Hematopoietic multipotent progenitor cell treated with erythropoietin and hydrocortisone succinate and interleukin-3 and kit ligand, for 6 days (in vitro differentiated cells): ENCODE measurements at regions not wholly inside any gene's neighbourhood (a gene's known extent, or its start where the extent isn't known, plus 50 kb on each side); places are given as distances from the start of the nearest gene placed in this dataset.
"Not testable (repeated sequence)": the region's sequence is repeated elsewhere in the genome, so short reads cannot be mapped to it uniquely, and the experiment has no call there.

Experiments used
- DNase-seq: peaks from one replicate; pipeline ENCODE4 v3.0.0-alpha.2; 2015

DNA sequence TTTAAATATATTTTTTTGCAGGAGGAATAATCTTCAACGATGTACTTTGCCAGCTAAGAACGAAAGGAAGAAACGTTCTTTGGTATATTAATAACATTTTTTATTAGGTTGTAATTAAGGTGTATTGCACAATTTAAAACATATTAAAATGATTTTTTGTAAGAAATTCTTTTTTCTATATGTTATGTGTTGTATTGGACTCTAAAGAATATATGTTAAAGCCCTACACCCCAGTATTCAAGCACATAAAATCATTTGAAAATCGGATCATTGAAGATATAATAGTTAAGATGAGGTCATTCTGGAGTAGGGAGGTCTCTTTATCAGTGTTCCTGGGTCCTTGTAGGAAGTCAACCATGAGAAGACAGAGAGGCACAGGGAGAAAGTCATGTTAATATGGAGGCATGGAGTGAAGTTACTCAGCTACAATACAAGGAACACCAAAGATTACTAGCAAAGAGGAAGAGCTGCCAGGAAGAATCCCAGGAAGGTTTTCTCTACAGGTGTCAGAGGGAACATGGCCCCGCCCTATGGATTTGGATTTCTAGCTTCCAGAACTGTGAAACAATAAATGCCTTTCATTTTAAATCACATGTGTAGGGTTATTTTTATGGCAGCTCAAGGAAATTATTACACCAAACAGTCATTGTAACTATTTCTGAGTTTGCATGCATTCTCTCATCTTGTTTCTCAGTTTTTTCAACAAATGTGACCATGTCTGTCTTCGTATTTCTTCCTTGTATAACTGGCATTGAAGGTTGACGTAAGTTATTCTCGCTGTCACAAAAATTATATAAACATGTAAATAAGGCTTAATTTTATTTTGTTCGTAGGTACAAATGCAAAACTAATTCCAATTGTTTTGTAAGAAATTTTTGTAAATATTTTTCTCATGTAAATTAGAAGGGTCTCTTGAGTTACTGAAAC, 75.4 kb upstream of the VPREB1 start:
- DNase-seq, result no peak

DNA sequence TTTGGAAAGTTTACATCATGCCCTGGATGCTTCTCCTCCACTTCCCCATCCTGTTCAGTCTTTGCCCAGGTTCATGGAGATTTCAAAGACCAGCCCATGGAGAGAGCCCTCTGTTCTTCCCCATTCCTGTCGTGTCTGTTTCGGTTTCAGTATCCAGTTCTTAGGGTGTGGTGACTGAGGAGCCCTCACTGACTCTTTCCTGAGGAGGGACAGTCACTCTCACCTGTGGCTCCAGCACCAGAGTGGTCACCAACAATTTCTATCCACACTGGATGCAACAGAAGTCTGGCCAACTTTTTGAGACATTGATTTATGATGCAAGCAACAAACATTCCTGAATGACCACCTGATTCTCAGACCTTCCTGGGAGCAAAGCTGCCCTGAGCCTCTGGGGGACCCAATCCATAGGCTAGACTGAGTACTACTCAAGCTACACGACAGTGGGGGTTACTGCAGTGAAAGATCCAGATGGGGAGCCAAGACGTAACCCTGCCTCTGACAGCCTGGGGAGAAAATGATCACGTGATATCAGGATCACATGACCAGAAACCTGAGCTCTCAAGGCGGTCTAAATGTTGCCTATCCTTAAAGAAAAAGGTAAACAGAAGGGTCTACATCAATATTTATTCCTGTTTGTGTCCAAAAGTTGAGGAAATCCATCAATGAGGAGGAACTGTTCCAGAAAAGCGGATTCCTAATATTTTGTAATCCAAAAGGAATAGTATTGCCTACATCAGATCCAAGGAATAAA, 76.2 kb upstream of the VPREB1 start:
- DNase-seq, result peak; percentile 34

DNA sequence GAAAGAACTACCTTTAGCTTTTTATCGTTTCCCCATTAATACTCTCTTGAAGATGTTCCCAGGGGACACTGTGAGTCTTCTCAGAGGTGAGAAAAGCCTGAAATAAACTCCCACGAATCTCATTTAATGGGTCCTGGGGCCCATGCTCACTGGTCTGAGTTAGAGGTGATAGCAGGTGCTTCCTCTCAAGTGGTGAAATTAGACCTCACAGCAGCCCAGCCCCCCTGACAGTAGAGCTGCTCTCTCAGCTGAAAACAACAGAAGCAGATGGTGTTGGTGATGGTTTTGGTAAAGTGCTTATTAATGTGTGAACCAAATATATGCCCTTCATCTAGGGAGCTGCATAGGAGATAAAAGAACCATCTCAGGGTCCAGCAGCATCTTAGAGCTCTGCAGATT, 76.8 kb upstream of the VPREB1 start:
- no peak for DNase-seq

DNA sequence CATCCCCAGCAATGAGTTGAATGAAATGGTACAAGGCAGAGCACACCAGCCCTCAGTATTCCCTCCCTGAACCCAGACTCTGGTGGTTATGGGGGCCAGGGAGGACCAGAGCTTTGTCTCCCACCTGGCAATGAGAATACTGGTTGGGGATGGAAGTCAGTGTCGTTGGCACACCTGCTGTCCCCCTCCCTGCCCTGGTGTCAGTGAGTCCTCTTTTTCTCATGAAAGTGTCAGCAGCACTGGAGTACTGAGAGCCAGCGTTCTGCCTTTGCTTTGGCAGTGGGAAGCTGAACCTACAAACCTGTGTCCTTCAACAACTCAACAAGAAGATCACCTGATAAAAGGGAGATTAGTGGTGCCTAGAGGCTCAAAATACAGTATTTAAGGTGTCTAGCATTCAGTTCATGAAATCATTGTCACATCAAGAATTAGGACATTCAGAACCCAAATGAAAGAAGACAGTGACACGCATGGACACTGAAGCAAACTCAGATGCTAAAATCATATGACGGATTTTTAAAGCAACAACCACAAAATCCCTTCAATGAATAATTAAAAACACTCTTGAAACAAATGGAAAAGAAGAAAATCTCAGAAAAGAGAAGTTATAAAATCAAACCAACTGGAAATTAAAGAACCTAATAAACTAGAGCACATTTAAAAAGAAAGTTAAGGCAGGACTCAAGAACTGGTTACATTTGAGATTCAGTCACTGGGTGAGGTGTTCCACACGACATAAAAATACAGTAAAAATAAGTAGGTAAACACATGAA, 77.5 kb upstream of the VPREB1 start:
- DNase-seq, result no peak

DNA sequence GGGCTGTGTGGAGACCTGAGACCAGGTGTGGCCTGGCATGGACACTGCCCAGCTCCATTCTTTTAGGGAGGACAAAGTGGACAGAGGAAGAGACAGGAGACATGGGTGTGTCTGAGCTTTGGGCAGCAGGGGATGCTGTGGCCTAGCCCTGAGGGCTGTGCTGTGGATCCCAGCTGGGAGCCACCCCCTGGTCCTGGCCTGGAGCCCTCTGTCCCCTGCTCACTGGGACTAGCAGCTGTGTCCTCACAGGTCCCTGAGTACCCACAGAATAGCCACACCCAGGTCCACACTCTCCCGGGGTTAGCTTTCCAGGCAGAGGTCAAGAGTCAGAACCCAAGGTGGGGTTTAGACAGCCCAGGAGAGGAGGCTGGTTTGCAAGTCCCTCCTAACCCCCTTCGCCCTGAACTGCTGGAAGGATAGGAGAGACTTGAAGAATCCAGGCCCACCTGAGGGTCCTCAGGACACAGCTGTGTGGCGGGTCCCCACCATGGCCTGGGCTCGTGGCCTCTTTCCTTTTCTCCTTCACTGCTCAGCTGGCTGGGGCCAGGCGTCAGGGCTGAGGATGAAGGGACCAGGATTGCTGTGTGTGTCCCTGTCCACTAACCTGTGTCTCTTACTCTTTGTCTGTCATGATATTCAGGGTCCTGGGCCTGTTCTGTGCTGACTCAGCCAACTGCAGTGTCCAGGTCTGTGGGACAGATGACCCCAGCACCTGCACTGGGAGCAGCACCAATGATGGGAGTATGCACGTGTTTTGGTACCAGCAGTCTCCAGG, 78.5 kb upstream of the VPREB1 start:
- DNase-seq, result no peak

DNA sequence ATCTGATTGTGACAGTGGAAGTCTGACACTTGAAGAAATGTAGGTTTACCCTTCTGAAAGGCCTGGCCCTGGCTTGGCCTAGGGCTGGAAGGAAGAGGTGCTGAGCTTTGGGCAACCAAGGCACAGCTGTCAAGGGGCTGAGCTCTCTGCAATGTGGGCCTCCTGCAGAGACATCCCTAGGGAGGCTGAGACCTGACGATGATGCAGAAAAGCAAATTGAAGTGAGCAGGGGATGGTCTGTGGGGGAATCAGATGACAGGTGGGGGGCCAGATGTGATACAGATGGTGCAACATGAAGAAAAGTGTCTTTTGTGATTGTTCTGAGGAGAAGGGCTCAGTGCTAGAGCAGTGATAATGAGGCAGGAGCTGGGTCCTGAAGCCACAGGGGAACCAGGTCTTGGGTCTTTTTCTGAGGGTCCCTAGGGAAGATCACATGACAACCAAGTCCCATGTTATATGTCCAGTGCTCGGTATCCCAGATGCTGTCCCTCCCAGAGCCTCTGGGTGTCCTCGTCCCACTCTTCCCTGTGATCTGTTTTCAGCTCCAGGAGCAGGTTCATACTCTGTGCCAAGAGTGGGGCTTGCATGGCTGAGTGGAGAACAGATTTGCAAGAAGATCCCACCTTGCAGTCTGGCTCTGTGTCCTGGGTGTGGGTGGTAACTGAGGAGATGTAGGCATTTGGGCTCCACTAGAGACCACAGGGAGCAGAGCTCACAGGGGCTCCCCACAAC, 79.9 kb upstream of the VPREB1 start:
- DNase-seq, result no peak

DNA sequence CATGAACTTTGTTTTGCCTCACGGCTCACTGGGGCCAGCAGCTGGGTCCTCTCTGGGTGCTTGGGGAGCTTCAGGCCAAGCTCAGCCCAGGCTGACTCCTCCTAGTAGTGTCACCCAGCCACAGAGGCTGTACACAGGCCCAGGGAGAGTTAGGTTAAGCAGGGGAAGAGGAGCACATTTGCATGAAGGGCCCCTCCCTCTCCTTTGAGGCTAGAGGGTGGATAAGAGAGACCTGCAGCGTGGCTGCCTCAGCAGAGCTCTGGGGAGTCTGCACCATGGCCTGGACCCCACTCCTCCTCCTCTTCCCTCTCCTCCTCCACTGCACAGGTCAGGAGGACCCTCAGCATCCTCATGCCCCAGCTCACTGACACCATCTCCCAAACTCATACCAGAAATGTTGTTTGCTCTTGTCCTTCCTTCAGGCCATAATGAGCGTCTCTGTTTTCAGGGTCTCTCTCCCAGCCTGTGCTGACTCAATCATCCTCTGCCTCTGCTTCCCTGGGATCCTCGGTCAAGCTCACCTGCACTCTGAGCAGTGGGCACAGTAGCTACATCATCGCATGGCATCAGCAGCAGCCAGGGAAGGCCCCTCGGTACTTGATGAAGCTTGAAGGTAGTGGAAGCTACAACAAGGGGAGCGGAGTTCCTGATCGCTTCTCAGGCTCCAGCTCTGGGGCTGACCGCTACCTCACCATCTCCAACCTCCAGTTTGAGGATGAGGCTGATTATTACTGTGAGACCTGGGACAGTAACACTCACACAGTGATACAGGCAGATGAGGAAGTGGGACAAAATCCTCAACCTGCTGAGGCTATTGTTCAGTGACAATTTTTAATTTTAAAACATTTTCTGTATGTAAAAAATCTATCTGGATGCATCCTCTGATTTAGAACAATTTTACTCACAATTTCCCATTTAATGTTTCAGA, 82.4 kb upstream of the VPREB1 start:
- DNase-seq, result no peak

DNA sequence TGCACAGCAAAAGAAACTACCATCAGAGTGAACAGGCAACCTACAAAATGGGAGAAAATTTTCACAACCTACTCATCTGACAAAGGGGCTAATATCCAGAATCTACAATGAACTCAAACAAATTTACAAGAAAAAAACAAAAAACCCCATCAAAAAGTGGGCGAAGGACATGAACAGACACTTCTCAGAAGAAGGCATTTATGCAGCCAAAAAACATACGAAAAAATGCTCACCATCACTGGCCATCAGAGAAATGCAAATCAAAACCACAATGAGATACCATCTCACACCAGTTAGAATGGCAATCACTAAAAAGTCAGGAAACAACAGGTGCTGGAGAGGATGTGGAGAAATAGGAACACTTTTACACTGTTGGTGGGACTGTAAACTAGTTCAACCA, 83.8 kb upstream of the VPREB1 start:
- not testable (repeated sequence) for DNase-seq

DNA sequence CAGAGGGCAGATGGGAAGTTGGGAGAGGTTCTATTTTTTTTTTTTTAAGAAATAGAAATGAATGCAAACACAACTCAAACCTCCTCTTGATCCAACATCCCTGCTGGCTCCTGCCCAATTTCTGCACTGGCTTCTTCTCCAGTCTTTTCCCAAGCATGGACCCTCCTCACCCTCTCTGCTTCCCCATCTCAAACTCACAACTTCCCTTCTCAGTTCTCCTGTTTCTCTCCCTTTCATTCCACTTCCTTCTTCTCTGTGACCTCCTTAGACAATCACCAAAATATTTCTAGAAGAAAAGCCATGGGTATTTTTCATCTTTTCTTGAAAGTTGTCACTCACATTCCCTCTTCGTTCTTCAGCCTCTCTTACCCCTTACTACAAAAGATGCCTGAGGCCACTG, 85.2 kb upstream of the VPREB1 start:
- no peak for DNase-seq

DNA sequence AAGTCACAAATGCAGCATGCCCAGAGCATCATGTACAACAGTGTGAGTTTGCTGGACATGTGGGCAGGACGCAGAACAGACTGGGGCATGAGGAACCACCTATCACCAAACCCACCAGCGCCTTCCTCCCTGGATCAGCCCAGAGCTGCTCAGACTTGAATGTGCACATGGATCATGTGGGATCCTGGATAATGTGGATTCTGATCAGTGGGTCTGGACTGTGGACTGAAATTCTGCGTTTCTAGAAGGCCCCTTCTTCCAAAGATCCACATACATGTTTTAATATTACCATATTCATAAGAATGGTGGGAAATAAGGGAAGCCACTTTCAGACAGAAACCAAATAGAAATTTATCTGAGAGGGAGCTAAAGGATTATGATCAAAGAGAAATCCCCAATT, 85.6 kb upstream of the VPREB1 start:
- DNase-seq, result no peak

DNA sequence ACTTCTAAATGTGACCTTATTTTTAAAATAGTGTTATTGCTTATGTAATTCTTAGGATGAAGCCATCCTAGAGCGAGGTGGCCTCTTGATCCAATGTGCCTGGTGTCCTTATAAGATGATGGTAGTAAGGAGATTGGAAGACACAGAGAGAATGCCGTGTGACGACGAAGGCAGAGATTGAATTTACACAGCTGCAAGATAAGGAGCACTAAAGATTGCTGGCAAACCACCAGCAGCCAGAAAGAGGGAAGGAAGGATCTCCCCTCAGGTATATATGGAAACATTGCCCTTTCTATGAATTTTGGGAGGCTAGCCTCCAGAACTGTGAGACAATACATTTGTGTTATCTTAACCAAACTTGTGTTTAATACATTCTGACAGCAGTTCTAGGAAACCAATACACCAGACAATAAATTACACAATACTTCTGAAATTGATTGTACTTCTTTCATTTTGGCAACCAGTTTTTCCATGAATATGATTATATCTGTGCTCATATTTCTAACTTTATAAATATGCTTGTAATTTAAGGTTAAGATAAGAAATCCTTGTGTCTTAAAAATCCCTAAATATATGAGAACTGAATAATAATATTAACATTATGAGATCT, 86.3 kb upstream of the VPREB1 start:
- no peak for DNase-seq

DNA sequence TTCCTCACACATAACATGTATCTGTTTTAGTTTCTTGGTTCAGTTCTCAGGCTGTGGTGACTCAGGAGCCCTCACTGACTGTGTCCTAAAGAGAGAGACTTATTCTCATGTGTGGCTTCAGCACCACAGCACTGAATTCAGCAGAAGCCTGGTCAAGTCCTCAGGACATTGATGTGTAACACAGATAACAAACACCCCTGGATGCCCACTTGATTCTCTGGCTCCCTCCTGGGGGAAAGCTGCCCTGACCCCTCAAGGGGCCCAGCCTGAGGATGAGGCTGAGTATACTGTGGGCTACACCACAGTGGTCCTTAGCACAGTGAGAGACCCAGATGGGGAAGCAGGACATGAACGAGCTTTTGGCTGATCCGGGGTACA, 87.2 kb upstream of the VPREB1 start:
- no peak for DNase-seq

DNA sequence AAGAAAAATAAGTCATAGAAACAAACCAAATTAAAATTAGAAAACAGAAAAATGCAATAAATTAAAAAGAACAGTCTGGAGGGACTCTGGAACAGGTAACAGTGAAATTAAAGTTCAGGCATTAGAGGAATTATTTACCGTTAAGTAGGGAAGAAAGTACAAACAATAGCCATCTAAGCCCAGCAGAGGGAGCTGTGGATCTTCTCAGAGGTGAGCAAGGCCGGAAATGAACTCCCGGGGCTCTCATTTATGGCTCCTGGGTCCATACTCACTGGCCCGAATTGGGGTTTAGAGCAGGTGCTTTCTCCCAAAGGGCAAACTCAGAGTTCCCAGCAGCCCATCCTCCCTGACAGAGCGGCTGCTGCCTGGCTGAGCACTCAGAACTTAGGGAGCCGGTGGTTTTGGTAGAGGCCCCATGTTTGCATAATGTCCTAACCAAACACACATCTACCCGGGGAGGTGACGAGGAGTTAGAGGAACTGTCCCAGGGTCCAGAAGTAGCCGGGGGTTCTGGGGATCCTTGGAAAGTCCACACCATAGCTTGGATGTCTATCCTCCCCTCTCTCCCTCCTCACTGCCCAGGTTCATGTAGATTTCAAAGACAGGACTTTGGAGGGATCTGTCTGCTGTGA, 87.8 kb upstream of the VPREB1 start:
- peak; percentile 91 for DNase-seq

DNA sequence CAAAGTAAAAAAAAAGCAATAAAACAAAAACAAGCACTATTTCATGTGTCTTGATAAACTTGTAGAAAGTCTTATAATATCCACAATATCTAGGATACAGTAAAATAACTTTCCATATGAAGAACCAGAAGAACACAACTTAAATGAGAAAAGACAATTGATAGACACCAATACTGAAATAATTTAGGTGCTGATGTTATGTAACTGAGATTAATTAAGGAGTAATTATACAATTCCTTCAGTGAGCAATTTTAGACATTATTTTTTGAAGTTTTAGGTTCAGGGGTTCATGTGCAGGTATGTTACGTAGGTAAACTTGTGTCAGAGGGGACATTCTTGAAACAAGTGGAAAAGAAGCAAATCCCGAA, 88.3 kb upstream of the VPREB1 start:
- DNase-seq, result no peak

DNA sequence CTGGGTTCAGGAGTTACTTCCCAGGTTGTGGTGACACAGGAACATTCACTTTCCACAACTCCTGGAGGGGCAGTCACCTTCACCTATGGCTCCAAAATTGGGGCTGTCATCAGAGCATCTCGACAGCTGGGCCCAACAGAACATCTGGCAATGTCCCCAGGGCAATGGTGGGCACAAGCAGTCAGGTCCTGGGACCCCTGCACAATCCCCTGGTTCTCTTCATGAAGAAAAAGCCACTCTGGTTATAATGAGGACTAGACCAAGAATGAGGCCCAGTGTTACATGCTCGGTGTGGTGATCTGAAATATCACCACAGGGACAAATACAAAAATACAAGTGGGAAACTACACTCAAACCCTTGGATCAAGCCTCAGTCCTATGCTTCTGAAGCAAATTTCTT, 89.0 kb upstream of the VPREB1 start:
- no peak for DNase-seq

DNA sequence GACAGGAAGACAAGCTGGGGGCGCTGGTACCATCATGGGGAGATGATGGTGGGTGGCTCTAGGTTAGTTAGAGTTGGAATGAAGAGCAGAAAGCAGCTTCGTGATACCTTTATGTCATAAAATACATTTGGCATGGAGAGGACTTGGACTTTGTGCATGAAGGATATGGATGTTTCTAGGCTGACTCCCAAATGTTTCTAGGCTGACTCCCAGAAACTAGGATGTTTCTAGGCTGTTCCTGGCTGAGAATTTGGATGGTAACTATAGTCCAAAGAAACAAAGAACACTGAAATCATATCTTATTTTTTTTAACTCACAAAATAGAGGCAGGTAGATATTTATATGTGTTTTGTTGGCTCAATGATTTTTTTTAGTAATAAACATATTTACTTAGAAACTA, 89.4 kb upstream of the VPREB1 start:
- no peak for DNase-seq

DNA sequence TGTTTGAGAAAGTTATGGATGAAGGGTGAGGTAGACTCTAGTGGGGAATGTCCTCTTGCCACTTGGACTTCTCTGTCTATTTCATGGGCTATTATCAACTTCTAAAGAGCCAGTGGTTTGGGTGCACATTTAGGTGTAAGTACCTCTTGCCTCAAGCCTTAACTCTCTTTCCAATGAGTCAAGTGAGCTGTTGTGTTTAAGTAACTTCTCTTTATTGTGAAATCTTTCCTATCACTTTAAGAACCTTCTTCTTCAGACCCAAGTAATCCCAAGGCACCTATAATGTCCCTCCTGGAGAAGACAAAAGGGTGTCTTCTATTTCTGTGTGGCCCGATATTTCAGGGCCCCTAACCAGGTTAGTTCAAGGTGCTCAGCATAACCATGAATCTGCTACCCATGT, 90.5 kb upstream of the VPREB1 start:
- no peak for DNase-seq

DNA sequence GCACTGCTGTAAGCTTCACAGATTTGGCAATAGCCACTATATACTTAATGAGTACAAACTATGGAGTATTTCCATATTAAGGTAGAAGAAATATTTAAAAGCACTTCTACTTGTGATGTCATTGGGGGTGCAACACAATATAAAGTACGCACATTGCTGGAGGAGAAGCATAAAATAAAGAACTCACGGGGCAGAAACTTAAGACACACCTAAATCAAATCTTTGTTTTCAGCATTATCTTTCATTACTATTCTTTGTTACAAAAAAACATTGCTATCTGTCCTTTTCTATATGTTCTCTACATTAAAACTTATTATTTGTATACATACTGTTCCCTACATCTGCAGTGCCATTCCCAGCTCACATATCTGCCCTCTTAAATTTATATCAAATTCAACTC, 93.3 kb upstream of the VPREB1 start:
- no peak for DNase-seq

DNA sequence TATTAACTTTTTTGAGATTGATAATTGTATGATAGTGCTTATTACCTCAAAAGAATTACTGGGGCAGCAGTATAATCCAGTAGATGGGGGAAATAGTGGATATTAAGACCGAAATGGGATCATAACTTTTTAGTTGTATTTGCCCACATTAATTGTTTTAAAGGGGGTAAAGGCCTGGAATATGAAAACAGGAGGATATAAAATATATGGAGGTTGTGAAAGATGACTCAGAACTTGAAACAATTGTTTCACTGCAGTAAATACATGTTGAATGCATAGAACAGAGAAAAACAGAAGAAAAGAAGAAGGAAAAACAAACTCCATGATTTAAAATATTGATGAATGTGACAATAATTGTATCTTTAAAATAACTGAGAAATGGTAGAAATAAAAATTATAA, 94.1 kb upstream of the VPREB1 start:
- no peak for DNase-seq

DNA sequence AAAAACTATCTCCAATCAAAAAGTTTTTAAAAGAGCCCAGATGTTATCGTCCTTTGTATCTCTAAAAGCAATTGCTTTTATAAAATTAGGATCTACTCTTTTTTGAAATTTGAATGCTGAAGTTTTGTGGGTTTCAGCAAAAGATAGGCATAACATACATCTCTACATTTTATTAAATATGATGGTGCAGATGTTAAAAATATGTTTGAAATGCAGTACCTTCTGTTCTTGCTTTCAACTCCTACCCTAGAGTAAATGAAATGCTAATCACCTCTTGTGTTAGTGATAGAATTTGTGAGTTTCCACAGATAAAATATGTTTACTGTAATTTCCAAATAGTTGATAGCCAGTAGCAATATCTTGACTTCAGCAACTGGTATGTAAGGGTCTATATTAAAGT, 95.7 kb upstream of the VPREB1 start:
- no peak for DNase-seq
